ENCODE measurements at regions not wholly inside any gene's neighbourhood (a gene's known extent, or its start where the extent isn't known, plus 50 kb on each side); places are given as distances from the start of the nearest gene placed in this dataset.

DNA sequence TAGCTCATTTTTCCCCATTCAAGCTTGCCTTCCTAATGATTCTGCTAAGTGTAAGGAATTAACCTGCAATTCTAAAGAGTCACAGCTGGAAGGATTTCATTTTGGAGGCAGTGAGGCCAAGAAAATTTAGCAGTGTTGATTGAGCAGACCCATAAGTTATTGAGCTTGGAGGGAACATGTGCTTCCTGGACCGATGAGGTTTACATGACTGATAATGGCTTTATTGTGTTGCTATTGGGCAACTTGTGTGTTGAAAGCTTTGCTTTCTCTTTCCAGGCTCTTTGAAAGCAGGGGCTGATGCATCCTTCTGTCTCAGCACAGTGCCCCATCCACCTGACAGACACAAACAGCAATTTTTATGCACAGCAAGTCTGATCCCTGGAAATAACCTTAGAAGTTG, 398.9 kb upstream of the PCSK5 start:
- Histone ChIP-seq H3K23me2 (ENCODE audit: insufficient read length, low read depth, low read length, poor library complexity, severe bottlenecking) (no peaks in the 10 kb centered on the region), H3K4me2 (ENCODE audit: insufficient read depth, insufficient read length, low read length) (no peak overlapping the region), H3K4ac (ENCODE audit: low read depth, low read length) (no peak overlapping the region), H2BK5ac (ENCODE audit: insufficient read length, low read length) (no peak overlapping the region), H2AFZ (ENCODE audit: low read length) (no peak overlapping the region), H3K27ac (ENCODE audit: insufficient read length, low read depth, low read length) (no peak overlapping the region), H3K56ac (ENCODE audit: insufficient read length, low read depth, low read length) (no peak overlapping the region), H3K4me1 (ENCODE audit: insufficient read depth, low read length) (no peaks in the 10 kb centered on the region), H3K9ac (ENCODE audit: extremely low read depth, insufficient read length, low read length) (no peak overlapping the region), H4K5ac (ENCODE audit: insufficient read length, low read depth, low read length) (no peak overlapping the region), H3T11ph (ENCODE audit: low read length) (no peak overlapping the region), H3K79me2 (ENCODE audit: insufficient read depth, low read length) (no peaks in the 10 kb centered on the region), H2AK5ac (ENCODE audit: insufficient read length, low read length) (no peak overlapping the region), H2BK15ac (ENCODE audit: low read depth, low read length) (no peak overlapping the region), H4K20me1 (ENCODE audit: control insufficient read depth, insufficient read depth, insufficient read length) (no peaks in the 10 kb centered on the region), H3K27me3 (ENCODE audit: insufficient read depth, low read length) (no peaks in the 10 kb centered on the region), H2BK20ac (ENCODE audit: low read depth, low read length, poor library complexity, severe bottlenecking) (no peak overlapping the region), H3K18ac (ENCODE audit: insufficient read length, low read depth, low read length) (no peak overlapping the region), H3K14ac (ENCODE audit: insufficient read depth, low read length) (no peak overlapping the region), H2BK12ac (ENCODE audit: insufficient read length, low read depth, low read length) (no peak overlapping the region), H4K8ac (replicated peaks; ENCODE audit: insufficient read length, low read depth, low read length) (no peak overlapping the region), H2BK120ac (ENCODE audit: low read depth, low read length, poor library complexity, severe bottlenecking) (no peak overlapping the region), H3K23ac (ENCODE audit: insufficient read length, low read depth, low read length) (no peak overlapping the region), H3K9me3 (ENCODE audit: control insufficient read depth, low read depth, low read length) (no peaks in the 10 kb centered on the region), H3K79me1 (ENCODE audit: insufficient read depth, low read depth, low read length, poor library complexity, severe bottlenecking) (no peaks in the 10 kb centered on the region), H4K91ac (ENCODE audit: insufficient read length, low read depth, low read length) (no peak overlapping the region)
- WGBS (ENCODE audit: extremely low coverage, insufficient read length, low lambda C conversion rate): no CpG with 5 or more reads among the region's 1 CpG
- no peak for DNase-seq
- H3K27me3 Mint-ChIP-seq (ENCODE audit: low read depth): no peaks in the 10 kb centered on the region
- TF ChIP-seq CTCF (conservative IDR thresholded peaks at IDR 0.05): no peak
- peaks cover 3 to 9% of the 10 kb centered on the region in 2 experiments; a peak in 3 of 5 replicates for H3K9me3 Mint-ChIP-seq
- no peaks in the 10 kb centered on the region for H3K4me1 Mint-ChIP-seq
- H3K4me3 Mint-ChIP-seq: no peak overlapping the region
- no peak overlapping the region for H3K27ac Mint-ChIP-seq
- peaks cover 2 to 5% (median 4%) of the 10 kb centered on the region in 3 experiments; a peak in 4 of 7 replicates for H3K36me3 Mint-ChIP-seq (ENCODE audit: insufficient read depth in 1 of 3, low read depth in 3 of 3)

Measured in H9 (cell line).